ENCODE measurements at regions not wholly inside any gene's neighbourhood (a gene's known extent, or its start where the extent isn't known, plus 50 kb on each side); places are given as distances from the start of the nearest gene placed in this dataset.

DNA sequence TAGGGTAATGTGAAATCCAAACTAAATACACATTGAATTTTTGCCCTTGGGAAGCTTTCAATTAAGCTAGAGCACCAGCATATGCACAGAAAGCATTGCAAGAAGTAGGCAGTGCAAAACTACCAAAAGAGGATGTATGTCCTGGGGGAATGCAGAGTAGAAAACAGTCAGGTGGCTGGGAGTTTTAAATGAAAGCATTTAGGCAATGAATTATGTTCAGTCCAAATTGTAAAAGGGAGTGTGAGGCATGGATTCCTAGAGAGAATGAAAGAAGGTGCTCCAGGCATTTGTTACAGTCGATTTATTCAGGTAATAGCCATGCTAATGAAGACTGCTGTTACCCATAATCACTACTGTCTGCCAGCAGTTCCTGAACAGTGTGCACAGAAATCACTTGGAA, 604.1 kb upstream of the POU3F2 start:
- peaks cover 8% of the 10 kb centered on the region for H3K9me3 Mint-ChIP-seq (ENCODE audit: insufficient read depth)
- H3K9ac ChIP-seq (ENCODE audit: low read length) = no peak overlapping the region
- 50% methylated on average over 1 of the region's 1 CpG for WGBS (ENCODE audit: insufficient coverage)
- ChIA-PET POLR2A (no interaction called here), CTCF (no interaction called here)
- H3K79me2 ChIP-seq (ENCODE audit: control insufficient read depth, insufficient read depth, low read length) = no peaks in the 10 kb centered on the region
- peaks cover 0 to 7% (median 0%) of the 10 kb centered on the region in 3 donors for H3K9me3 ChIP-seq (ENCODE audit: control extremely low read depth in 1 of 3, control insufficient read depth in 2 of 3, insufficient read depth in 1 of 3, low read length in 2 of 3)
- no peak for DNase-seq
- TF ChIP-seq EZH2 (IDR thresholded peaks at IDR 0.05; ENCODE audit: borderline replicate concordance, insufficient read depth, low read depth, low read length, poor library complexity, severe bottlenecking) = no peak
- TF ChIP-seq, protein P1, sequence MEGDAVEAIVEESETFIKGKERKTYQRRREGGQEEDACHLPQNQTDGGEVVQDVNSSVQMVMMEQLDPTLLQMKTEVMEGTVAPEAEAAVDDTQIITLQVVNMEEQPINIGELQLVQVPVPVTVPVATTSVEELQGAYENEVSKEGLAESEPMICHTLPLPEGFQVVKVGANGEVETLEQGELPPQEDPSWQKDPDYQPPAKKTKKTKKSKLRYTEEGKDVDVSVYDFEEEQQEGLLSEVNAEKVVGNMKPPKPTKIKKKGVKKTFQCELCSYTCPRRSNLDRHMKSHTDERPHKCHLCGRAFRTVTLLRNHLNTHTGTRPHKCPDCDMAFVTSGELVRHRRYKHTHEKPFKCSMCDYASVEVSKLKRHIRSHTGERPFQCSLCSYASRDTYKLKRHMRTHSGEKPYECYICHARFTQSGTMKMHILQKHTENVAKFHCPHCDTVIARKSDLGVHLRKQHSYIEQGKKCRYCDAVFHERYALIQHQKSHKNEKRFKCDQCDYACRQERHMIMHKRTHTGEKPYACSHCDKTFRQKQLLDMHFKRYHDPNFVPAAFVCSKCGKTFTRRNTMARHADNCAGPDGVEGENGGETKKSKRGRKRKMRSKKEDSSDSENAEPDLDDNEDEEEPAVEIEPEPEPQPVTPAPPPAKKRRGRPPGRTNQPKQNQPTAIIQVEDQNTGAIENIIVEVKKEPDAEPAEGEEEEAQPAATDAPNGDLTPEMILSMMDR (IDR thresholded peaks at IDR 0.05) = no peak
- intact Hi-C loops (cut with micrococcal nuclease) = no loop called here
- H3K4me2 ChIP-seq (replicated peaks; ENCODE audit: low read depth, low read length, poor library complexity, severe bottlenecking) = no peak overlapping the region
- H3K27me3 ChIP-seq (replicated peaks in 1 of 4; ENCODE audit: control extremely low read depth in 1 of 4, control insufficient read depth in 3 of 4, insufficient read depth in 4 of 4, low read length in 3 of 4) = no peaks in the 10 kb centered on the region
- H3K4me1 ChIP-seq (ENCODE audit: control insufficient read depth in 2 of 2, insufficient read depth in 2 of 2, low read length in 2 of 2) = no peaks in the 10 kb centered on the region
- ATAC-seq (ENCODE audit: low read depth) = no peak
- no peaks in the 10 kb centered on the region for H3K27me3 Mint-ChIP-seq
- no peaks in the 10 kb centered on the region for H3K36me3 ChIP-seq (replicated peaks in 1 of 2; ENCODE audit: control extremely low read depth in 1 of 2, control insufficient read depth in 1 of 2, extremely low read depth in 1 of 2, insufficient read depth in 2 of 2, low read length in 1 of 2)
- no peak overlapping the region for H2AFZ ChIP-seq (ENCODE audit: insufficient read depth, low read depth, low read length, poor library complexity, severe bottlenecking)
- no peaks in the 10 kb centered on the region for H4K20me1 ChIP-seq (ENCODE audit: control insufficient read depth, insufficient read depth, low read length, poor library complexity, severe bottlenecking)
- H3K27ac ChIP-seq (ENCODE audit: low read length in 2 of 2) = no peak overlapping the region
- H3K4me3 ChIP-seq (ENCODE audit: control extremely low read depth in 1 of 5, extremely low read depth in 1 of 5, insufficient read depth in 1 of 5, low read depth in 2 of 5, low read length in 4 of 5) = no peak overlapping the region
- H3K27ac Mint-ChIP-seq = no peak overlapping the region
- H3K4me1 Mint-ChIP-seq = no peaks in the 10 kb centered on the region
- no peak overlapping the region for H3K4me3 Mint-ChIP-seq

DNA sequence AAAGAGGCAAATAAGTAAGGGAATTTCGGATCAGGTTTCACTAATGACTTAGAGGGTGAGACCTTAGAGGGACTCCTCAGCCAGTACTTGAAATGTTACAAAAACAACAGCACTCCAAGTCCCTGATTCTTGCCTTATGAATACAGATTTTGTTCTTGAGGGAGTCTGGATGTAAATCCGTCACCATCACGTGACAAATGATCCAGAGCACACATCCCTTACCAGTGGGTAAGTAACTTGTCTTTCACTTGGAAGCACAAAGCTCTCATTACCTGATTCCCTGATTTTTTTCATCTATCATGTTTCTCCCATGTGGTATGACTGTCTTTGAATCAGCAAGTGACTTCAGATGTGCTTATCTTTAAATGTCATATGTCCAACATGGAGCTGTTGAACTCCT, 595.3 kb upstream of the POU3F2 start:
- Histone ChIP-seq H2AFZ (ENCODE audit: insufficient read depth, low read depth, low read length, poor library complexity, severe bottlenecking) (no peak overlapping the region), H4K20me1 (ENCODE audit: control insufficient read depth, insufficient read depth, low read length, poor library complexity, severe bottlenecking) (no peaks in the 10 kb centered on the region), H3K4me2 (replicated peaks; ENCODE audit: low read depth, low read length, poor library complexity, severe bottlenecking) (no peak overlapping the region), H3K36me3 (replicated peaks in 1 of 2; ENCODE audit: control extremely low read depth in 1 of 2, control insufficient read depth in 1 of 2, extremely low read depth in 1 of 2, insufficient read depth in 2 of 2, low read length in 1 of 2) (no peaks in the 10 kb centered on the region), H3K9me3 (ENCODE audit: control extremely low read depth in 1 of 3, control insufficient read depth in 2 of 3, insufficient read depth in 1 of 3, low read length in 2 of 3) (no peaks in the 10 kb centered on the region), H3K9ac (ENCODE audit: low read length) (no peak overlapping the region), H3K4me1 (ENCODE audit: control insufficient read depth in 2 of 2, insufficient read depth in 2 of 2, low read length in 2 of 2) (no peaks in the 10 kb centered on the region), H3K27ac (ENCODE audit: low read length in 2 of 2) (no peak overlapping the region), H3K27me3 (replicated peaks in 1 of 4; ENCODE audit: control extremely low read depth in 1 of 4, control insufficient read depth in 3 of 4, insufficient read depth in 4 of 4, low read length in 3 of 4) (no peaks in the 10 kb centered on the region), H3K79me2 (ENCODE audit: control insufficient read depth, insufficient read depth, low read length) (no peaks in the 10 kb centered on the region), H3K4me3 (ENCODE audit: control extremely low read depth in 1 of 5, extremely low read depth in 1 of 5, insufficient read depth in 1 of 5, low read depth in 2 of 5, low read length in 4 of 5) (no peak overlapping the region)
- DNase-seq (no peak), ATAC-seq (ENCODE audit: low read depth) (no peak)
- ChIA-PET POLR2A (no interaction called here), CTCF (no interaction called here)
- H3K4me3 Mint-ChIP-seq = no peak overlapping the region
- intact Hi-C loops (cut with micrococcal nuclease) = no loop called here
- no peak overlapping the region for H3K27ac Mint-ChIP-seq
- H3K27me3 Mint-ChIP-seq = no peaks in the 10 kb centered on the region
- TF ChIP-seq EZH2 (IDR thresholded peaks at IDR 0.05; ENCODE audit: borderline replicate concordance, insufficient read depth, low read depth, low read length, poor library complexity, severe bottlenecking) = no peak
- TF ChIP-seq, protein P1 (IDR thresholded peaks at IDR 0.05) = no peak
- H3K4me1 Mint-ChIP-seq = no peaks in the 10 kb centered on the region
- WGBS (ENCODE audit: insufficient coverage) = 83% methylated on average over 2 of the region's 3 CpGs
- peaks cover 4% of the 10 kb centered on the region for H3K9me3 Mint-ChIP-seq (ENCODE audit: insufficient read depth)

Data from B cell (primary cell).